ENCODE measurements at regions not wholly inside any gene's neighbourhood (a gene's known extent, or its start where the extent isn't known, plus 50 kb on each side); places are given as distances from the start of the nearest gene placed in this dataset.

DNA sequence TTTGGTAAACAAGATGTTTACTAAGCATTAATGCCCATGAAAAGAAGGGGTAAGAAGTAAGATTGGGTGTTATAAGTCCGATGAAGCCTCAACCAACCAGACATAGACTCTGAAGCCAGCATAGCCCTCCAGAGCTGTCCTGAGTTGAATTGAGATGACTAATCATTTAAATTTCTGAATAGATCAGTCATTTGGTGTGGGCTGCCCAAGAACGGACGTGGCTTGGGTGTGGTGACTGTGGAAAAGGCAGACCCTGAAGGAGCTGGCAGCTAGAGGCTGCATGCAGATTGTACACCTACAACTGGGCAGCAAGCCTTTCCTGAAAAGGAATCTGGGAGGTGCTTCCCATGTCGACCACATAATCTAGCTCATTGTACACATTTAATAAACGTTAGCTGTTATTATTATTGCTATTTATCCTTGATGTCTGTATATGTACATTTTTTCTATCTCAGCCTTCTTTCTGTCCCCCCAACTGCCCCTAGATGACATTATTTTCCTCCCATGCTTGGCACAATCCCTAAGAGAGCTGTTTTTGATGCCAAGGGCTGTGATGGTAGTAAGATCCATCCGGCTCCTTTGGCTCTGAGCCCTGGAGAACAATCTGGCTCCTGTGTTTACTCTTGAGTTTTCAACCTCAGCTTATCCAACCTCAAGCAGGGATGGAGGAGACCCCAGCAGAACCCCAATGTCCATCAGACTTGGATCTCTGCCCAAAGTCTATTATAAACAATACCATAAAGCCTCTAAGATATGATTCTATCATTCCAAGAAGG, 57.6 kb upstream of the JAG1 start:
- TF ChIP-seq, protein P1, sequence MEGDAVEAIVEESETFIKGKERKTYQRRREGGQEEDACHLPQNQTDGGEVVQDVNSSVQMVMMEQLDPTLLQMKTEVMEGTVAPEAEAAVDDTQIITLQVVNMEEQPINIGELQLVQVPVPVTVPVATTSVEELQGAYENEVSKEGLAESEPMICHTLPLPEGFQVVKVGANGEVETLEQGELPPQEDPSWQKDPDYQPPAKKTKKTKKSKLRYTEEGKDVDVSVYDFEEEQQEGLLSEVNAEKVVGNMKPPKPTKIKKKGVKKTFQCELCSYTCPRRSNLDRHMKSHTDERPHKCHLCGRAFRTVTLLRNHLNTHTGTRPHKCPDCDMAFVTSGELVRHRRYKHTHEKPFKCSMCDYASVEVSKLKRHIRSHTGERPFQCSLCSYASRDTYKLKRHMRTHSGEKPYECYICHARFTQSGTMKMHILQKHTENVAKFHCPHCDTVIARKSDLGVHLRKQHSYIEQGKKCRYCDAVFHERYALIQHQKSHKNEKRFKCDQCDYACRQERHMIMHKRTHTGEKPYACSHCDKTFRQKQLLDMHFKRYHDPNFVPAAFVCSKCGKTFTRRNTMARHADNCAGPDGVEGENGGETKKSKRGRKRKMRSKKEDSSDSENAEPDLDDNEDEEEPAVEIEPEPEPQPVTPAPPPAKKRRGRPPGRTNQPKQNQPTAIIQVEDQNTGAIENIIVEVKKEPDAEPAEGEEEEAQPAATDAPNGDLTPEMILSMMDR (conservative IDR thresholded peaks at IDR 0.05), result no peak
- TF ChIP-seq EZH2 (IDR thresholded peaks at IDR 0.05; ENCODE audit: low read depth), result no peak
